ENCODE measurements at regions not wholly inside any gene's neighbourhood (a gene's known extent, or its start where the extent isn't known, plus 50 kb on each side); places are given as distances from the start of the nearest gene placed in this dataset.

GRCh38 chr6:138550346-138550767 lies 51.1 kb upstream of the NHSL1 start:
- DNase-seq (ENCODE audit: low spot score), result no peak

- DNase-seq (ENCODE audit: low spot score), result no peak
Observed at GRCh38 chr6:138554146-138554545, 54.9 kb upstream of the NHSL1 start.

GRCh38 chr6:138555421-138555988 lies 56.2 kb upstream of the NHSL1 start:
- no peak for DNase-seq (ENCODE audit: low spot score)

DNA sequence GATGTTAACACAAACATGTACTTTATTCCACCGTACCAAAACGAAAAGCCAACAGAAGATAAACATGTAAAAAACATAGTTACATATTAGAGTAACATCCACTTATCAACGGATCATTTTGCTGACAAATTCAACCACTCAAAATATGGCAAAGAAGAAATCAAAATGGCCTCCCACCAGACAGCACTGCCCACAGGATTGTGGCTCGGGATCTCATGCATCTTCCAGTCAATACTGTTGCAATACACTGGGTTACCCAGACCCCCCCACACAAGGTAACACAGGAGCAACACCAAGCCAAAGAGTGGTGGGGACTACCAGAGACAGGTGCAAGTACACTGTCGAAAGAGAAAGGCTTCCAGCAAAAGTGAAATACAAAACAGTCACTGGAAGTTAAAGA lies 57.9 kb upstream of the NHSL1 start:
- no peak for DNase-seq (ENCODE audit: low spot score)

GRCh38 chr6:138559143-138559542 lies 59.8 kb upstream of the NHSL1 start:
- no peak for DNase-seq (ENCODE audit: low spot score)

DNA sequence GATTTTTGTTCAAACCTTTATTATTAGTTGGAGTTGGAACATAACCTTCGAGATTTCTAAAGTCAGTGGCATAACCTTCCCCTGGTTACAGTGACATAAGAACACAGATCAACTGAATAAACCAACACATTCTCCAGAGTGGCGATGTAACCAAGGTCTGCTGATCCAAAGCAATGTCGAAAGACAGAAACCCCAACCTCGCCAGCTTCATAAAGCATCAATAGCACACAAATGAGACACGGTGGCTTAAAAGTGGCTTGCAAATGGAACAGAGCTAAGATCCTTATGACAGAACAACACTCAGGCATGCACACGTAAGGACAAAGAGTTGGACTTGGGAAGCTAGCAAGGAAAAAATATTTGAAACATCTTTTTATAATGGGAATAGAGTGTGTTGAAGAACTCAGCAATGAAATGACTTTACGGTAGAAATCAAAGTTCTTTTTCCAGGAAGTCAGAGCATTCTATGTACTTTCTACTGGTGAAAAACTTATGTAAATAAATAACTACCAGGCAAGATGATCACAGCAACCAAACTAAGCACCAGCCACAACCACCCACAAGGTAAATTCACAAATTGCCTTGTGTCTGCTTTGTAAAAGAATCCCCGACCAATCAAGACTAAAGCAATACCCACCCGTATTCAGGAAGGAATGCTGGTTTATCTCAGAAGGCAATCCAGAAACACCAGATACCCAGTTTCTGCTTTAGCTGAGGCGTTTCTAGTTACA lies 61.0 kb upstream of the NHSL1 start:
- DNase-seq (ENCODE audit: low spot score), result no peak

- no peak for DNase-seq (ENCODE audit: low spot score)
Observed at GRCh38 chr6:138562691-138563090, 63.4 kb upstream of the NHSL1 start.

GRCh38 chr6:138563231-138563630 lies 63.9 kb upstream of the NHSL1 start:
- DNase-seq (ENCODE audit: low spot score), result no peak

DNA sequence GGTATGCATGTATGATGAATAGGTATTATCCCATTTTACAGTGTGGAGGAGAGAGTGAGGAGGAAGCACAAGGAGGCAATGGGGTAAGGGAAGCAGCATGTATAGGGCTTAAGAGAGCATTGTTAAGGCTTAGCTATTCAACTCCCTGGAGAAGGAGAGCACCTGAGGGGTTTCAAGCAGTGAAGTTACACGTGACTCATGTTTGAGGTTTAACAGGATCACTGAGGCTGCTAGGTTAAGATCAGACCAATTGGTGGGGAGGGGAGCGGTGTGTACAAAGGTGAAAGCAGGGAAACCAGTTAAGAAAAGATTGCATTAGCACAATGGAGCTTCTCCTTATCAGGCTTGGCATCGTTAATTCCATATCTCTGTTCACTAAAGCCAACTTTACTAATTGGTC lies 64.4 kb upstream of the NHSL1 start:
- DNase-seq (ENCODE audit: low spot score), result no peak

- no peak for DNase-seq (ENCODE audit: low spot score)
Observed at GRCh38 chr6:138564170-138564721, 65.0 kb upstream of the NHSL1 start.

- DNase-seq (ENCODE audit: low spot score), result no peak
Observed at GRCh38 chr6:138567052-138567451, 67.8 kb upstream of the NHSL1 start.

- DNase-seq (ENCODE audit: low spot score), result no peak
Observed at GRCh38 chr6:138568997-138569396, 69.7 kb upstream of the NHSL1 start.

DNA sequence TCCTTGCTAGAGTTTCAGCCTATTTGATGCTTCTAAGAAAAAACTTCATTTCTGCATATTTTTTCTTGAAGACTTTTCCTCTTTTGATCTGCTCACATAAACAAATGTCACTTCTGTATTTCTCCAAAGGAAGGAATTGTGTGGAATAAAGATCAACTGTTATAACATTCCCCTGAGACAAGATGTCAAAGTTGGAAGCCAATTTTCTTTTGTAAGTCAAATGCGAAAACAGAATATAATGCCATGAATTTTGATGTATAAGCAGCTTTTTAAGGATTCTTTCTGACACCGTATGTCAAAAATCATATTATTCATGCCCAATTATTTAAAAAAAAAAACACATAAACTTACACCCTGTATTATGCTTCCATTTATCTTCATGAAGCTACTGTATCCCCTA lies 70.3 kb upstream of the NHSL1 start:
- no peak for DNase-seq (ENCODE audit: low spot score)

DNA sequence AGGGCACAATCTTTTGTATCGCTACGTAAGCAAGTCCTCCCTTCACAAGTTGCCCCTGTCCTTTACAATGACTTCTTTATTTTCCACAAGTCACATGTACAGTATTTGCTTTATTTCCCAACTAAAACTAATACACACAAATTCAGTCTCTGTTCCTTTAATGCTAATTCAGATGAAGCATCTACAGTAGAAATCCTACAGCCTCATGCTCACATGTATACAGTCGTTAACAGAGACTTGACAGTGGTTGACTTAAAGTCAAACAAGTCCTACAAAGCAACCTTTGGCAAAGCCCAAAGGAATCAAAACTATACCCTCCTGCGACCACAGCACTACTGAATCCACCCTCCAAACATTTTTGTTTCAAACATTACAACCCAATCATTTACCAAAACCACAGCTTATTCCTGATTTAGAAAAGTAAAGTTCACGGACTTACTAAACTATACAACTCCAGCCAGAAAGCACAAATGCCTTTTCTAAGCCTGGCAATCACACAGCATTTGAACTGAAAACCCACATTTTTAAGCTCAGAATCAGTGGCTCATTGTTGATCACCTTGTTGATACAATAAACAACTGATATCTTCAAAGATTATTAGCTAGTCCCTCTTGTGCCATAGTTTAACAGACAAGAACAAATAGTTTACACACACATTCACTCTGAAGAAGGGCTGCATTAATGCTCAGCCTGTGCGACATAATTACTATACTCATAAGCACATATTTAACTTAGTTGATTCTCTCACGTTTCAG lies 70.9 kb upstream of the NHSL1 start:
- DNase-seq (ENCODE audit: low spot score), result no peak

GRCh38 chr6:138570725-138571029 lies 71.4 kb upstream of the NHSL1 start:
- DNase-seq (ENCODE audit: low spot score), result no peak

DNA sequence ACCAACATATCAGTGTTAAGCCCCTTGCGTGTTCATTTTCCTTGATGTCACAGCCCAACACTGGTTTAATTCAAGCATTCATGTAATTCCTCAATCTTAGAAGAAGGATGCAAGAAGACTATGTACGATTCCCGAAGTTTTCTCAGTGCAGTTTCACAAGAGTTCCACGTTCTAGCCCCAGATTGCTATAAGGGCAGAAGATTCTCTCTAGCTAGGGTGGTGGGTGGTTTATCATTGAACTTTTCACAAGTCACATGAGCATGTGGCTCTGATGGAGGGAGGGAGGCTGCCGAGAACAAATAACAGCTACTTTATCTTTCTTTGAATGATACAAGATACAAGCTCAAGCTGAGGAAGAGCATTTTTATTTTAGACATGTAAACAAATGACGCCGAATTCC lies 71.9 kb upstream of the NHSL1 start:
- DNase-seq (ENCODE audit: low spot score), result no peak

- DNase-seq (ENCODE audit: low spot score), result peak; percentile 14
Observed at GRCh38 chr6:138571585-138572166, 72.4 kb upstream of the NHSL1 start.

DNA sequence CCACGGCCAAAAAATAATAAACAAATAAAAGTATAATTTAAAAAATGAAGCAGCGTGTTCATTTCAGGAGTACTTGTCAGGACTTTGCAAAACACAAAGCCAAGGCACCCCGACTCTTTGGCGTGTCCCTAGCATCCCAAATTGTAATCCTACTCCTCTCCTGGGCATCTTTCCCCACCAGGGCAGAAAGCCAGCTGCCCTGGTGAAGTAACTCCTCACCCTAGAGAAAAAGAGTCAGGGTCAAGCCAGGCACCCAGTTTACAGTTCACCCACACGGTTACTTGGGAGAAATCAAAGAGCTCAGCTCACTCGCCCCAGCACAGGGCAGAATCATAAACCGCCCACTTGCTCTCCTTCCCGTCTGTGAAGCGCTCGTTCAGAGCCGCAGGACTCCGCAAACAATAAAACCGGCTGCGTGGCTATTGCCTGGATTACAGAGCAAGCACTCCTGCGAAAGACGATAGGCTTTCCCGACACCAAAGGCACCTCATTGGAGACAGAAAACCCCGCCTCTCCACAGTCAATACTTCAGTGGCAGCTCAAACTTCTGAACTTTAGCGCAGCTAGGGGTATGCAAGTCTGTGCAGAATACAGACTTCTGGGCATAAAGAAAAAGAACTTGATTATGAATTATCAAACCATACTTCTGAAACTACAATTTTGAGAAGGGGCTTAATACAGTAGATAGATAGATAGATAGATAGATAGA lies 73.0 kb upstream of the NHSL1 start:
- peak; percentile 86 for DNase-seq (ENCODE audit: low spot score)

- DNase-seq (ENCODE audit: low spot score), result no peak
Observed at GRCh38 chr6:138572885-138573284, 73.6 kb upstream of the NHSL1 start.

GRCh38 chr6:138575257-138575656 lies 76.0 kb upstream of the NHSL1 start:
- DNase-seq (ENCODE audit: low spot score), result no peak

DNA sequence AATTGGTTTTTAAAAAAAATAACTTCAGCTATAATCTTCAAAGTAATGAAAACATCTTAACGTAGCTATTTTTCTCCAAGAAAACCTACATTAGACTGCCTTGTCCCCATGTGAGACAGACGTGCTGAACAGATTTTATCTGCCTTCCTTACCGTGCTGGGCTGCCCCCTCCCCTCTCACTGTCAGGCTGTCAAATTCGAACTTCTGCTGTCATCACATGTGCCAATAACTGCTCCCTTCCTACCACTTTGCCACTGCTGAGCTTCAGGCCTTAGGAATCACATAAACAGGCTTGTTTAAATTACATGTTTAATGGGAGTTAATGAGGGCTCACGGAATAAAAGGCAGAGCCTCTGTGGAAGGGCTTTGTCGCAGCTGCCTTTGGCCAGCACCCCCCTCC lies 77.0 kb upstream of the NHSL1 start:
- DNase-seq (ENCODE audit: low spot score), result no peak

Data from AG08395 (cell line).